Ascending aorta (tissue), 2 donors: ENCODE measurements at regions not wholly inside any gene's neighbourhood (a gene's known extent, or its start where the extent isn't known, plus 50 kb on each side); places are given as distances from the start of the nearest gene placed in this dataset.

ENCODE experiments used
- DNase-seq, 2 donors: peaks; one replicate each; pipeline ENCODE4 v3.0.0-alpha.2; 2019; ENCODE audit warnings: low spot score in 2 of 2
- H3K27ac ChIP-seq, 2 donors: fragments of 200-600 bp; sonication (generic); one replicate each; pipeline ENCODE4 v1.5.1; 2016 to 2017; ENCODE audit warnings: mild to moderate bottlenecking in 1 of 2
- H3K27me3 ChIP-seq: fragments of 200-600 bp; sonication (generic); one replicate; pipeline ENCODE4 v1.5.1; 2017
- H3K36me3 ChIP-seq, 2 donors: fragments of 200-600 bp; sonication (generic); one replicate each; pipeline ENCODE4 v1.5.1; 2016
- H3K4me1 ChIP-seq, 2 donors: fragments of 200-600 bp; sonication (generic); one replicate each; pipeline ENCODE4 v1.5.1; 2016 to 2017; ENCODE audit warnings: mild to moderate bottlenecking in 1 of 2
- H3K4me3 ChIP-seq, 2 donors: fragments of 200-600 bp; sonication (generic); one replicate each; pipeline ENCODE4 v1.5.1; 2016 to 2017; ENCODE audit warnings: mild to moderate bottlenecking in 1 of 2
- H3K9me3 ChIP-seq, 2 donors: fragments of 200-600 bp; sonication (generic); one replicate each; pipeline ENCODE4 v1.5.1; 2016
- intact Hi-C: fragments of 100-400 bp; cut with DNase I; formaldehyde crosslinking; loops from one replicate; pipeline ENCODE4 v1.15.1; 2023
- TF ChIP-seq, protein P1 (sequence below), 3 experiments: fragments of 200-600 bp in 2 of 3; fragments of 450-650 bp in 1 of 3; sonication (generic) in 2 of 3; IDR thresholded peaks; one replicate each; pipeline ENCODE4 v1.5.1; 2016 to 2019; ENCODE audit warnings: antibody characterized with exemption in 3 of 3, mild to moderate bottlenecking in 1 of 3, moderate library complexity in 1 of 3

DNA sequence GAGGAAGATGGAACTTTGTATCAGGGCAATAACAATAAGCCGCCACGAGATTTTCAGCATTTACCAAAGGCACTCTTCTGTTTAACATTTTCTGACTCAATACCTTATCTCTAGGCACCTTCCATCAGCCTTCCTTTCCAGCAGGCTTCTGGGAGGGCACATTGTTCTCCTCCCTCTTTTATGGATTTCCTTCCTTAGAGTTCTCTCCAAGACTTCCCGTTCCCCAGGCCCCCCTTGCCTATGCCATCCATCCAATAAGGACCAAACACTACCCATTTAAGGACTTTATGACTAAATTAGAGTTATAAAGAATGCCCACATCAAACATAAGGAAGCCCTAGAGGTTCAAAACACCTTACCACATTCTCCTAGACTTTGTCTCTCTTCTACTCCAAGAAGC, 71.0 kb upstream of the ACP3 start:
- Histone ChIP-seq H3K4me3 (no peak overlapping the region), H3K4me1 (no peaks in the 10 kb centered on the region), H3K27me3 (no peaks in the 10 kb centered on the region), H3K36me3 (no peaks in the 10 kb centered on the region), H3K27ac (no peak overlapping the region), H3K9me3 (no peaks in the 10 kb centered on the region)
- TF ChIP-seq, protein P1, sequence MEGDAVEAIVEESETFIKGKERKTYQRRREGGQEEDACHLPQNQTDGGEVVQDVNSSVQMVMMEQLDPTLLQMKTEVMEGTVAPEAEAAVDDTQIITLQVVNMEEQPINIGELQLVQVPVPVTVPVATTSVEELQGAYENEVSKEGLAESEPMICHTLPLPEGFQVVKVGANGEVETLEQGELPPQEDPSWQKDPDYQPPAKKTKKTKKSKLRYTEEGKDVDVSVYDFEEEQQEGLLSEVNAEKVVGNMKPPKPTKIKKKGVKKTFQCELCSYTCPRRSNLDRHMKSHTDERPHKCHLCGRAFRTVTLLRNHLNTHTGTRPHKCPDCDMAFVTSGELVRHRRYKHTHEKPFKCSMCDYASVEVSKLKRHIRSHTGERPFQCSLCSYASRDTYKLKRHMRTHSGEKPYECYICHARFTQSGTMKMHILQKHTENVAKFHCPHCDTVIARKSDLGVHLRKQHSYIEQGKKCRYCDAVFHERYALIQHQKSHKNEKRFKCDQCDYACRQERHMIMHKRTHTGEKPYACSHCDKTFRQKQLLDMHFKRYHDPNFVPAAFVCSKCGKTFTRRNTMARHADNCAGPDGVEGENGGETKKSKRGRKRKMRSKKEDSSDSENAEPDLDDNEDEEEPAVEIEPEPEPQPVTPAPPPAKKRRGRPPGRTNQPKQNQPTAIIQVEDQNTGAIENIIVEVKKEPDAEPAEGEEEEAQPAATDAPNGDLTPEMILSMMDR (IDR thresholded peaks at IDR 0.05) = no peak
- intact Hi-C loops = no loop called here
- no peak for DNase-seq

DNA sequence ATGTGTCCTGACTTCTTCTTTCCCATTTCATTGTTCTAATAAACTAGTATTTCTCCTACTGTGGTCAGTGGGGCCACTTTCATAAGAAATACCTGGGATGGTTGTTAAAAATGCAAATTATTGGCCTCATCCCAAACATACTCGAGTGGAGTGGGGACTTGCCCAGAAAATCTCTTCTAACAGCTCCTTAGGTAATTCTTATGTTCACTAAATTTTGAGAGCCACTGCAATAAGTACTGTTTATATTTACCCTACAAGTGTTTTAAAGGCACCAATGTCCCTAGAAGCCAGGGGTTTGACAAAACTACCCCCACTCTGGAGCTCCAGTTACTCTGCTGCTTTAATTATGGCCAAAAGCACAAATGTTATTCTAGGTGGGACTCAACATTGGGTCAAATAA, 70.0 kb upstream of the ACP3 start:
- H3K27me3 ChIP-seq = no peaks in the 10 kb centered on the region
- DNase-seq = no peak
- H3K36me3 ChIP-seq = no peaks in the 10 kb centered on the region
- H3K4me1 ChIP-seq = no peaks in the 10 kb centered on the region
- intact Hi-C loops = no loop called here
- H3K9me3 ChIP-seq = no peaks in the 10 kb centered on the region
- no peak overlapping the region for H3K27ac ChIP-seq
- TF ChIP-seq, protein P1 (IDR thresholded peaks at IDR 0.05) = no peak
- H3K4me3 ChIP-seq = no peak overlapping the region

DNA sequence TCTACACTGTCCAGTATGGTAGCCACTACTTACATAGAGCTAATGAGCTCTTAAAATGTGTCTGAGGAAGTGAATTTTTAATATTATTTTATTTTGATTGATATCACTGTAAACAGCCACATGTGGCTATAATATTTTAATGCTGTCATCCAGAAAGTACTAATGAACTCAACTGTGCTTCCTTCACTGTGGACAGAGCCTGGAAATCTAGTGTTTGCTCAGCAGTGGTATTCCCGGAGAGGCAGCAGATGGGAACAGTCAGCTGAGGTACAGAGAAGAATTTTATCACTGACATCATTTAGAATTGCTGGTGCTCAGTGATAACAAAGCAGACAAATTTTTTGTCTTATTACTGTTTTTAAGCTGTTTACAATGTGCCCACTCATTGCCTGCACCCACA, 68.7 kb upstream of the ACP3 start:
- H3K36me3 ChIP-seq = no peaks in the 10 kb centered on the region
- no peak for DNase-seq
- no peaks in the 10 kb centered on the region for H3K27me3 ChIP-seq
- H3K9me3 ChIP-seq = no peaks in the 10 kb centered on the region
- H3K4me1 ChIP-seq = no peaks in the 10 kb centered on the region
- H3K27ac ChIP-seq = no peak overlapping the region
- no peak overlapping the region for H3K4me3 ChIP-seq
- intact Hi-C loops = no loop called here
- TF ChIP-seq, protein P1 (IDR thresholded peaks at IDR 0.05) = no peak

DNA sequence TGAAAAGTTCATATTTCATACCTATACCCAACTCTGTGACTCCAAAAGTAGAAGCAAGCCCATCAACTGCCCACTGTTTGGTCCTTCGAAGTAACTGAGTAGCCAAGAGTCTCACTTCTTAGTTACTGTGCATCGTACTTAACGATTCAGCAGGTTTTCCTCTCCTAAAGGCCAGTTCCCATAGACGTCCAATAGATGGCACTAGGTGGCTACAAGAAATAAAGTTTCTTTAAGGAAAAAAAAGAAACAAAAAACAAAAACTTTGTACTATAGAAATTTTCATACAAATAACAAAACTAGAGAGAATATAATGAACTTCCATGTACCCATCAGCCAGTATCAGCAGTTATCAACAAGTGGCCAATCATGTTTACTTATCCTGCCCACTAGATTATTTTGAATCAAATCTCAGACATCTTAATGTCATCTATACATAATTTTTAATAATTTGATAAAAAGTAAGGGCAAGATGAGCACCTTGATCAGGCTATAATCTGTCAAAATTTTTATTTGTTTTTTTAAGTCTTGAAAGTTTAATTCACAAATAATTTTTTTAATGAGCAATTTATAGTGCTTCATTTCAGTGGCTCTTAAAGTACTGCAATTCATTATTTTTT, 63.8 kb upstream of the ACP3 start:
- Histone ChIP-seq H3K27me3 (no peaks in the 10 kb centered on the region), H3K4me1 (no peaks in the 10 kb centered on the region), H3K9me3 (no peaks in the 10 kb centered on the region), H3K36me3 (no peaks in the 10 kb centered on the region), H3K27ac (no peak overlapping the region), H3K4me3 (no peak overlapping the region)
- TF ChIP-seq, protein P1 (IDR thresholded peaks at IDR 0.05) = peak; percentile 28 to 80 (median 78)
- intact Hi-C loops = loop anchor here (1.0 kb wide), 1 partner anchor 90 kb away; no protein-coding TSS in a partner anchor
- no peak for DNase-seq

DNA sequence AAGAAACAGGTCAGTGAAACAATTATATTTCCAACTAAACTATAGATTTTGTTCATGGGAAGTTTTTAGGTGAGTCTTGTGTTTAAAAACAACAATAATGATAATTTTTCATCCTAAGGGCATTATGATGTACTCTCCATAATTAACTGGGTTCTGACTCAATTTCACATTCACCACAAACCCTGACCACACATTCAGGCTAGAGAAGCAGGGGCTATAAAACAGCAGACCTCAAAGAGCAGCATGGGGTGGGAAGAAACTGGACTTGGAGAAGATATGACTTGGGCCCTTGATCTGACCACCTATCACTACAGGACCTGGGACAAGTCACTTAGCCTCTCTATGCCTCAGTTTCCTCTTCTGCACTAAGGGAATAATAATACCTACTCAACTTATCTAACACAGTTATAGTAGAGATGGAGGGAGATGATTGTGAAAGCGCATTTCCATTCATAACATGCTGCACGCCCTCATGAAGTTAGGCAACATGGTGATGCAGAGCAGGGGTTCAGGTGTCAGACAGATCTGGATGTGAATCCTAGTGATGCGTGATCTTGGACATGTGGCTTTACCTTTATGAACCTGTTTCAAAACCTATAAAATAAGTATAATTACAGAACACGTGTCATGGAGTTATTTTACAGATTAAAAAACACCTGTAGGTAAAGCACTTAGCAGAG, 63.0 kb upstream of the ACP3 start:
- Histone ChIP-seq H3K4me1 (no peaks in the 10 kb centered on the region), H3K4me3 (no peak overlapping the region), H3K36me3 (no peaks in the 10 kb centered on the region), H3K27ac (no peak overlapping the region), H3K27me3 (no peaks in the 10 kb centered on the region), H3K9me3 (no peaks in the 10 kb centered on the region)
- no peak for DNase-seq
- TF ChIP-seq, protein P1 (IDR thresholded peaks at IDR 0.05) = no peak
- intact Hi-C loops = no loop called here
